ENCODE measurements at regions not wholly inside any gene's neighbourhood (a gene's known extent, or its start where the extent isn't known, plus 50 kb on each side); places are given as distances from the start of the nearest gene placed in this dataset.

DNA sequence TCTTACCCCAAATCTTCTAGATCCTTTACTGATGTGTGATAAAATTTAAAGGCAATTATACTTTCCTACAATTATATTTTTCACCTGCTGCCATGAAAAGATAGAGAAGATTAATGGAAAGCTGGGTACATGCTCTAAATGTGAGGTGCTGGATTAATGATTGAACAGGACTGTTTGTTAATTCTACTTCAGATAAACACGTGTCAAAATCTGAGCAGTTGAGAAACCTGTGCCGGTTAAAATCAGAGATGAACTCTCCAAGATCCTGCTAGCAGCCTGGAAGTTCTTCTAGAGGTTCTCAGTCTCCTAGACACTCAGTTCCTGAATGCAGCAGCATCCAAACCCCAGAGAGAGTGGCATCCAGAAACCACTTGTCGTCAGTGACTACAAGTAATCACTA lies 69.2 kb downstream of the INHBA start:
- DNase-seq = no peak

DNA sequence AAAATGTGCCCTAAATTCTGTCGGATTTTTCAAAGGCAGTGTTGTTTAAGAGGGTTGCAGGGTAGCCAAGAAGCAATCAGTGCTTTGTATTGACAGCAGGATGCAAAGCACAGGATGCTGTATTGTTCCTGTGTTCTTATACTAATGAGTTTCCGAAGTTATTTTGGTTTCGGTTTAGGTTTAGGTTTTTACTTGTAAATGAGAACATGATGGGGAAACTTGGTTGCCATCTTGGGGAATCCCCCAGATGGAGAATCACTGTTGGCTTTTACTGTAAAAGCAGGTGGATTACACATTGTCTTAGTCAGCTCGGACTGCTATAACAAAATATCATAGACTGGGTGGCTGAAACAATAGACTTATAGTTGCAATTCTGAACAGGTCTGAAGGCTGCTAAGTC lies 72.1 kb downstream of the INHBA start:
- DNase-seq = no peak

DNA sequence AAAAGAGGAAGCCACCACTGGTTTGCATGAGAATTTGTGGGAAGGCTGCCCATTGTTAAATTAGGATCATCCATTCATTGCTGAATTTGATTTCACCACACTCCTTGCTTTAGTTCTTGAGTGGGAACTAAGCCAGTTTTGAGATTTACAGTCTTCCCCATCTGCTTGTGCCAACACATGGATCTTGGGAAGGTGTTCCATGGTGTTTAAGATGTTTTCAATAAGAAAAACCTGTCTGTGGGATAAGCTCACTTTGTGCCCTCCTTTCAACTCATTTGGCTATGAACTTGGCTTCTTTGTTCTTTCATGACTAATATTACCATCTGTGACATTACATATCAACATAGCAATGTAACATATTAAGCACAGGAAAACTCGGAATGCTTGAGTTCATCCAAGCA lies 73.2 kb downstream of the INHBA start:
- peak; percentile 66 for DNase-seq

DNA sequence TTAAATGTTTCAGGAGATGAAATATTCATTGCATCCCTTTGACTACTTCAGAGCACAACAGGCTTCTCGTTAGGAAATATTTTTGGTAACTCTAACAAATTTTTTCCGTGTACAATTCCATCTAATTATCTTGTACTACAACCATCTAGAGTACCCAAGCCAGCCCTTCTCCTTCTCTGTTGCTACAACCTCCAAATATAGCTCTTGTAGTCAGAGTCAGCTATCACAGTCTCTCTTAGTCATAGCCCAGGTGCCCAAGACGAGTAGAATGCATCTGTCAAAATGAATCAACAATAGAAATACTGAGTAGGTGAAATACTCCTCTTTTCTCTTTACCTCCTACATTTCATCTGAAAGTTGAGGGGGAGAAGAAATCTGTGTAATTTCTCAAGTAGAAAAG lies 74.0 kb downstream of the INHBA start:
- DNase-seq = peak; percentile 48

DNA sequence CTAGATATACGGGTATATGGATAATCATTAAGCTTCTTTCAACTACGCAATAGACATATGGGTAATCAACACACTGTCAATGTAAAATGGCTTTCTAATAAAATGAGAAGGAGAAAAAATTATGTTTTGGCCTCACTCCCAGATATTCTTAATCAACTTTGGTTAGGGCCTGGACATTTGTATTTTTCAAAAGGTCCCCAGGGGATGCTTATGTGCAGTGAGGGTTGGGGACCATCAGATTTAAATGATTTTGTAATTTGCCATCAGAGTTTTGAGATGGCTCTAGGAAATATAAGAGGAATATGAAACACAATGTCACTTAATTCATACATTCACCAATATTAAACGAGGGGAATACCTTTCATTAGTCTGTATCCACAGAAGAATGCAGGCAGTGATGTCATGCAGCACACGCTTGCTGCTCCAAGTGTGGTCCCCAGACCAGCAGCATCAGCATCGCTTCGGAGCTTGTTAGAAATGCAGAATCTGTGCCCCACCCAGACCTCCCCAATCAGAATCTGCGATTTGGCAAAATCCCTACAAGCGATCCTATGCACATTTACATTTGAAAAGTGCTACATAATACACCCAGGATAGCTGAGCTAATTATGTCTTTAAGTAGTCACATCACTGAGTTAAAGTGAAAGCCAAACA lies 75.1 kb downstream of the INHBA start:
- DNase-seq = peak; percentile 18

DNA sequence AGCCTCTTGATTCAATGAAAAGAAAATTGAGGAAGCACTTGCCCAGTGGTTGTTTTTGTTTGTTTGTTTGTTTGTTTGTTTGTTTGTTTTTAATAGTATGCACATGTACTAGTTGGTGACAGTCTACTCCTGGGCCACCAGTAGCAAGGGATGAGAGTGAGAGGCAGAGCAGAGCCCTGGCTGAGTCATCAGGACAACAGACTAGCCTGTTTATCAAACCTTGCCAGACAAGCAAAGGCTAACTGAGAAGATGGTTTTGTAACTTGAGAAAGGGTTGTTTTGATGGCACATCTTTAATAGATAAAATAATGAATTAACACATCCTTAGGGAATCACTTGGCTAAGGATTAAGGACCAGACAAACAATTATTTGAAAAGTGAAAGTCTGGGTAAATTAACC lies 78.1 kb downstream of the INHBA start:
- DNase-seq = peak; percentile 23

DNA sequence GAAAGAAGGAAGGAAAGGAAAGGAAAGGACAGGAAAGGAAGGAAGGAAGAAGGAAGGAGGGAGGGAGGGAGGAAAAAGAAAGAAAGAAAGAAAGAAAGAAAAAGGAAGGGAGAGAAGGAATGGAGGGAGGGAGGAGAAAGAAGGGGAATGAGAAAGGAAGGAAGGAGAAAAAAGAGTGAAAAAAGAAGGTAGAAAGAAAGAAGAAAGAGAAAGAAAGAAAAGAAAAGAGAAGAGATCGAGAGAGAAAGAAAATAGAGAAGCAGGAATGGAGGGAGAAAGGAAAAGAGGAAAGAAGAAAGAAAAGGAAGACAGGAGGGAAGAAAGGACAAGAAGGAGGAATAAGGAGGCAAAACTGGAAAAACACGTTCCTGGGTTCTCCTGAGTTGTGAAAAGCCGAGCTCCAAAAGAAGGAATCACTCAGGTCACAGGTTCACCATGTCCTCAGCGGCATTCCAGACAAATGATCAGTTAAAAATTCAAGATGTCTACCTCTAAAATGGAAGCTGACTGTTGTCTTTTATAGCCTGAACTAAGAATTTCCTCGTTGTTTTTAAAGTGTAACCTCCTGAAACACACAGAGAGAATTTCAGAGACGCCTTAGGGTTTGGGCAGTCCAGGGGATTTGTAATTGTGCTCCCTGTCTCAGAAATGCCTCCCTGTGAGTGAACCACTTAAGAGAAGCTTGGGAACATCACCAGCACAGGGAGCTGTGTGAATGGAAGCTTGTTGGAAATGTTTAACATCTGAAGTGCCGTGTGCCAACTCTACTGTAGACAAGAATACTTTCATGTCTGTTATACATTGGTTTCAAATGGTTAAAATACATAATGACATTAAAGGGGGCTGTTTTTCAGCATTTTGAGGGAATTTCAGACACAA lies 80.7 kb downstream of the INHBA start:
- no peak for DNase-seq

DNA sequence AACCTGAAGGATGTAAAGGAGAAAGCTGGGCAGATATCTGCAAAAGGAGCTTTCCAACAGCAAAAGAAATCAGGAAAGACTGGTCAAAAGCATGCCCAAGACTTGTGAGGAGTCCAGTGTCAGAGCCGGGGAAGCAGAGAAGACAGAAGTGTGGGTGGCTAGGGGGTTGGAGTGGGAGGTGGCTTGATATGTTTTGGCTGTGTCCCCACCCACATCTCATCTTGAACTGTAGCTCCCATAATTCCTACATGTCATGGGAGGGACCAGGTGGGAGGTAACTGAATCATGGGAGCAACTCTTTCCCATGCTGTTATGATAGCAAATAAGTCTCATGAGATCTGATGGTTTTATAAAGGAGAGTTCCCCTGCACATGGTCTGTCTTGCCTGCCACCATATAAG lies 84.9 kb downstream of the INHBA start:
- DNase-seq = no peak

DNA sequence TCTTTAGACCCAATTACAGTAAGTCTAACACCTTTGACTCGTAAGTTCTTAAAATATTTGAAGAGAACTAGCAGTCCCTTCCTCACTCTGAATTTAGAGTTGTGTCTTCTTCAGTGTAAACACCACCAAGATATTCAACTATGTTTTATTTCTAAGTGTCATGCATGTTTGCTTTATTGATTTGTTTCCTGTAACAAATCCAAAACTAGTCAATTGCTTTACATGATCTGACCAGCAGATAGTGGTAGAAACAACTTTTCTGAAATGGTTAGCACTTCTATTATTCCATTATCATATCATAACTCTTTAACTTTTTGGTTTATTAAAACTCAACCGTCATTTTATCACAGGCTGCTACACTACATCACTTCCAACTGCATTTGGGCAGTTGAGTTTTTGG lies 90.1 kb downstream of the INHBA start:
- DNase-seq = no peak

DNA sequence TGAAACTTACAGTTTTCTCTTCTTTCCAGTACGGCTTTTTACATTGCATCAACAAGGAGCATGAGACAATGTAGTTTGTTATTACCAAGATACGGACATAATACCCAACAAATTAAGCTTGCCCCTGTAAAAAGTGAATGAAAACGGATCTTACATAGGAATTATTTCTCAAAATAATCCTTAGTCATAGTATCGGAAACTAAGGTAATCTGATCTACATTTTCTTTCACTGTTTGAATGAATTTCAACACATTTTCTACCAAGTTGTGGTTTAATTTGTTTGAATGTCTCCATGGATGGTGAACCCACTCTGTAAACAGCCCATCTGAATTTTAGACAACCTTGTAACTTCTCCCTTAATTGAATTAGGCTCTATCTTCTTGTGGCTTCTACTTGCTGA lies 90.5 kb downstream of the INHBA start:
- no peak for DNase-seq

DNA sequence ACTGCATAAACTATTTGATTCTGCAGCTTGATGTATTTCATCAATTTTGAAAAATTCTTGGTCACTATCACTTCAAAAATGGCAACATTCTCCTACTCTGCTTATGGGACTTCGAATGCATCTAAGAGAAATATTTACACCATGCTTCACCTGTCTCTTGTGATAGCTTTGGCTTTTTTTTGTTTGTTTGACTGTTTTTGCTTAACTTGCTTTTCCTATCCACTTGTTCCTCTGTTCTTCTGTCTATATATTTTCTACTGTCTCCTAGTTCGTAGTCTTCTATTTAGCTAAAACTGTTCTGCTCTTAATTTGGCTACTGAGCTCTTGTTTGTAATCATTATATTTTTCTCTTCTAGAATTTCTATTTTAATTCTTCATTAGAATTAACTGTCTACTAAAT lies 94.4 kb downstream of the INHBA start:
- DNase-seq = no peak

DNA sequence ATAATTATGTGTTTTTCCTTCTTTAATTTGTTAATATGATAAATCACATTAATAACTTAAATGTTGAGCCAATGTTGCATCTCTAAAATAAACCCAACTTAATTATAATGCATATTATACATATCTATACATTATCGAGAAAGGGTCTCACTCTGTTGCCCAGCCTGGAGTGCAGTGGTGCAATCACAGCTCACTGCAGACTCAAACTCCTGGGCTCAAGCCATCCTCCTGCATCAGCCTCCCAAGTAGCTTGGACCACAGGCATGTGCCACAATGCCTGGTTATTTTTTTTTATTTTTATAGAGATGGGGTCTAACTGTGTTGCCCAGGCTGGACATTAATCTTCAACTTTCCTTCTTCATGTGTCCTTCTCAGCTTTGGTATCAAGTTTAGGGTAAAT lies 98.9 kb downstream of the INHBA start:
- DNase-seq = no peak

DNA sequence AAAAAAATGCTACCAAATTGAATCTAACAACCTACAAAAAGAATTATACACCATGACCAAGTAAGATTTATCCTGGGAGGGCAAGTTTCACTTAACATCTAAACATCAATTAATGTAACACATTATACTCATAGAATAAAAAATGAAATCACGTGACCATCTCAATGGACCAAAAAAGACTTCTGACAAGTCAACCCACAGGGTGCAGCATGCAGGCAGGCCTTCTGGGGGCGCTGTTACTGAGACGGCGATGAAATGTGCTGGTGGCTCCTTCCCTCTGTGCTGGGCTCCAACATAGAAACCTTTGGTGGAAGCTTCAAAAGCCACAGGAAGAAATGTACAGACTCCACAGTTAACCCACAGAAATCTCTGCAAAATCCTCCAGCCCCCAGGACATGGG lies 103.1 kb downstream of the INHBA start:
- no peak for DNase-seq

DNA sequence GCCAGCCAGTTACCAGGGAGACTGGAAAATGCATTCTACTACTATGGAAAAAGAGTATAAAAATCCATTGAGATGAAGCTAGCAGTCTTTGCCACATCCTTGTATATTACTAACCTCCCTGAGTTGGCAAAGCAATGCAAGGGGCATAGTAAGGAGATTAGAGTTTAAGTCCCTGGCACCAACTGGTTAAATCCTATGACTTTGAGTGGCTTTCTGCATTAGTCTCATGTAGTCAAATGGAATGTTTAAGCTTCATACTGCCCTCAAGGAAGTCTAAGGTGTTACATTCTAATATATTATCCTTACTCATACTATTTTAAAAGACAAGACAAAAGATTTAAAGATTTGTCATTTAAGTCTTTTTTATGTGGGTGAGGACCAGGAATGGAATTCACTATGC lies 110.1 kb downstream of the INHBA start:
- DNase-seq = no peak

DNA sequence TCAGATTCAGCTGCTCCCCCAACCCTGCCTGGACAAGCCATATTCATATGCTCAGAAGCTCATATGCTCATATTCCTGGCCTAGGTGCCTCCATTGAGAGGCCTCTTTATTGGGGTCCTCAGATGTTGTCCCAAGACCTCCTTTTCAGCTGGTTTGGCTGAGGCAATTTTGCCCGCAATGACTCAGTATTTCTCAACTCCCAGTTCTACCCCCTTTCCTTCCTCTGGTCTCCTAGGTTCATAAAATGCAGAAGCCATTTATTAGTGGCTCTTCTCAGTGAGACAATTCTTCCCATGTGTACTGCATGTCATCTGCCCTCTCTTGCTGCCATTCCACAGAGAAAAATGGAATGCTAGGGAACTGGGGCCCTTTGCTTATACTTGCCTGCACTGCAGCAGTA lies 110.7 kb downstream of the INHBA start:
- no peak for DNase-seq

DNA sequence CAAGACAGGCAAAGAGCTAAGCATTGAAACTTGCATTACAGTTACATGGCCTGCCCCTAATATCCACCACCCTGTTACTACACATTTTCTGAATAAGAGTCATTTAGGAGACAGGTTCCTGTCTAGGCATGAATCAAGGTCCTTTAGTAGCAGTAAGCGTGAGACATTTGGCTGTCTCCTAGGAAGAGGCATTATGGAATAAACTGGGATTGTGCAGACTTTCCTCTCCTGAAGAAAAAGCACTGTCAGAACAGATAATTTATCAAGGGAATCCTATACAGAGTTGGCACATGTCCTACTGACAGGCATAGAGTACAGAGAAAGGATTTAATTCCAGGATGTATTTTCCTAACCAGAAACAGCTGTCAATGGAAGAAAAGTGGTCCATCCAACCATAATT lies 111.9 kb downstream of the INHBA start:
- no peak for DNase-seq

DNA sequence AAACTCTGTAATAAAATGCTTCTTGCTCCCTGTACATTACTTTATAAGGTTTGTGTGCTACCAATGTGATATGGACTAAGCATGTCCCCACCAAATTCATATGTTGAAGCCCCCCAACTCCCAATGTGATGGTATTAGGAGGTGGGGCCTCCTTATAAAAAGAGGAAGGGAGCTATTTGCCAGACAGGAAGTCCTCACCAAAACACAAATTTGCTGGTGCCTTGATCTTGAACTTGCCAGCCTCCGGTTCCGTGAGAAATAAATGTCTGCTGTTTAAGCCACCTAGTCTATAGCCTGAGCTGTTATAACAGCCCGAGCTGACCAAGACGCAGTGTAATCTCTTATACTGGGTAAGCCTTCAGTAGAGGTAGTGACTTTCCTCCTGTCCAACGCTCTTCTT lies 114.5 kb downstream of the INHBA start:
- DNase-seq = no peak

DNA sequence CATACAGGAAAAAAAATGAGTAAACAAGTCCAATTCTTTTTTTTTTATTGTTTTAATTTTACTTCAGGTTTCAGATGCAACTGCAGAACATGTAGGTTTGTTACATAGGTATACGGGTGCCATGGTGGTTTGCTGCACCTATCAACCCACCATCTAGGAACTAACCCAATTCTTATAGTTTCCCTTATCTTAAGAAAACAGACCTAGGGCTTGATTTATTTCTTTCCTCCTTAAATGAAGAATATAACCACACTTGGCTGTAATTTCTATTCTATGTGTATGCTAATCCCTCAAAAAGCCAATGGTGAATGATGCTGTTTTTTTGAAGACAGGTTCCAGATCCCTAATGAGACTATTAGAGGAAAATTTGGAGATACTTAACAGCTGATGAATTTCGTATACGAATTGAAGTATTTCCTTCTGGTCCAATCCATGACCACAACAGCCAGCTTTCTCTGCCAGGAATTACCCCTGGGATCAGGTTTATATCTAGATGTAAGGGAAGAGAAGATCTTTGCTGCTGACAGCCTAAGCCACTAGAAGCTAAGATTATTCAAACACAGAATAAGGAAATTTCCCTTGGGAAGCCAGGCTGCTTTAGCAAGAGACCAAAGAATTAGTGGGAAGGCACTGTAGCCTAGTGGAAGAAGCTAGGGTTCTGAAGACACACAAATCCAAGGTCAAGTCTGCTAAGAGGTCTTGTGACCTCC lies 115.8 kb downstream of the INHBA start:
- peak; percentile 55 for DNase-seq

DNA sequence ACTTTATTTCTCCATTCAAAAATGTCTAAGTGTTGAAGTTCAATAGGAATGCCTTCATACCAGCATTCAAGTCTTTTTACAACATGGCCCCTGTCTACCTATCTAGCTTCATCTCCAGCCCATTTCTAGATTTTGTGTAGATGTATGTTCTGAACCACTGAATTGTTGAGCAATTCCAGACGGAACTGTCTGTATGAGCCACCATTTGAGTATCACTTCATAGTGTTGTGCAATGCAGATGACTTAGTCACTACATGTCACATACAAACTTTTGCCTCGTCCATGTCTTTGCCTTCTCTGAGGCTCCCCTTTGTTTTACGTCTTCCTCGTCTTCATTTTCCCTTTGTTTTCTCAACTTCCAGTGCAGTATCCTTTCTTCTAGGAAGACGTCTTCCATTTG lies 118.1 kb downstream of the INHBA start:
- DNase-seq = peak; percentile 31

DNA sequence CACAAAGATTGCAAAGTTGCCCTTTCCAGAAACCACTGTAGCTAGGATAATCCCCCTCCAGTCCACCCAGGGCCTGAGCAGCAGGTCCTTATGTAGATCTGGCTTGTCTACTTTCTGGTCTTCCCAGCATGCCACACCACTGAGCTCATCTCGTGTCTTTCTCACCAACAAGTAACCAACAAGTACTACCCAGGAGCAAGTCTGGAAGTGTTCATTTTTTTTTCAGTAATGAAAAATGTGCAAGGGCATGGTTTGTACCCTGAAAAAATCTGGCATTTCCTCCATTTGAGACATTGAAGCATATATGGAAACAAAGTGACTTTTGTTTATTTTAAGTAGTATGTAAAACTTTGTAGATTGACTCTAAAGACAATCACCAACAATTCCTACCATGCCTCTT lies 120.8 kb downstream of the INHBA start:
- peak; percentile 26 for DNase-seq

DNA sequence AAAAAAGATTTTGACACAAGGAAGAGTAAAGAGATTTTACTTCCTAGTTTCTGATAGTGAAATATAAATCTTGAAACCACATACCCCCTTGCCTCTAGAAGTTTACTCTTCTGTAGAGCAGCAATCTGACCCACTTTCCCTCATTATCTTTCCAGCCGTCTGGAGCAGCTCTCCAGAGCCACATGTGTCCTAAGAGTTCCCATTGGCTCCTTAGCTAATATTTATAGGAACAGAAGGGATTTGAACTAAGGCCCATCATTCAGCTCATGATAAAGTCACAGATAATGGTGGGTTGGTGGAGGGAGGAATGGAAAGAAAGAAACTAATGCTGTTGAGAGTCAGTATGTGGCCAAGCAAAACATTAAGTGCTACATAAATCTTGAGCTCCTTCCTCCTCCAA lies 121.8 kb downstream of the INHBA start:
- DNase-seq = no peak

DNA sequence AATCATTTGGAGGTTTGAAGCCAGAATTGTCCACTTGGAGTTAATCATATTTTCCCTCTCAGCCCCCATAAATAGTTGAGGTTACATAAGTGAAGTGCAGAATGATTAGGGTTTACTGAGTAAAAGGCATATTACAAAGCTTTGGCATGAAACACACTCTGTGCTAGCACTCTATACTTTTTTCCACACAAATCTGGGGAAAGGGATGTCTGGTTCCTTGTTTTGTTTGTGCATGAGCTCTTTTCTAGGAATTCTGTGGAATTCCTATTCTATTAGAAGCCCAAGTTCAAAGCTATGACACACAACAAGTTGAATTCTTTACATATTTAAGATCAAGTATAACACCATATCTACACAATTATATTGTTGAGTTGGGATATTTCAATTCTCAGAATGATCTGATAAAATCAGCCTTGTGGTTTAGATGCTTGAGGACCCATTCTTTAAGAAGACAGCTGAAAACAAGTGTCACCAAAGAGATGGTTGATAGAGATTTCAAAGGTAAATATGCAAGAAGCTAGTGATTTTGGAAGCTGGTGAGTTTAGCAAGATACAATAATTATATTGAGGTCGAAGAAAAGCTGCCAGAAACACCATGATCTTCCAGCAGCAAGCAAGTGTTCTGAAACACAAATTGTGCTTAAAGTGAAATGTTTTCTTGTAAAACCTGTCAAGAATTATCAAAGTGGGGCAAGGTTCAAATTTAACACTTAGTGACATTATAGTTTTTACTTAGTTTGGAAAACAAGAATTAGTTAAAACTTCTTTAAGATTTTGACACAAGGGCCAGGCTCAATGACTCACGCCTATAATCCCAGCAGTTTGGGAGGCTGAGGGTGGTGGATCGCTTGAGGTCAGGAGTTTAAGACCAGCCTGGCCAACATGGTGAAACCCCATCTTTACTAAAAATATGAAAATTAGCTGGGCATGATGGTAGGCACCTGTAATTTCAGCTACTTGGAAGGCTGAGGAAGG lies 122.6 kb downstream of the INHBA start:
- DNase-seq = peak; percentile 99

DNA sequence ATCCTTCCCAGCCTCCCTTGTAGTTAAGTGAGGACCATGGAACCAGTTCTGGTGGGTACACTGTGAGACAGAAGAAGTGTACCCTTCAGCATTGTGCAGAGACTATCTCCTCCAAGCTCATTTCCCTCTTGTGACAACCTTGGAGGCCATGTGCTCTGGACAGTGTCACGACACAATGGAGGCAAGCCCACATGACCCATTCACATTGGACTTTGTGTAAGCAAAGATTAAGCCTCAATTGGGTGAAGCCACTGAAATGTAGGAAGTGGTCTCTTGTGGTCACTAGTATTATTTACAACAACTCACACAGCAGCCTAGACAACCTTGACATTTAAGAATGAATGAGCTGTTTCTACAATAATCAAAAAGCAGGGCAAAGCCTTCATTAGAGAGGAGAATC lies 124.2 kb downstream of the INHBA start:
- DNase-seq = no peak

All from fibroblast of skin of right biceps (primary cell).